Activated naive CD8-positive, alpha-beta T cell treated with anti-CD3 and anti-CD28 coated beads for 36 hours (primary cell): ENCODE measurements at regions not wholly inside any gene's neighbourhood (a gene's known extent, or its start where the extent isn't known, plus 50 kb on each side); places are given as distances from the start of the nearest gene placed in this dataset.
"Not testable (repeated sequence)": the region's sequence is repeated elsewhere in the genome, so short reads cannot be mapped to it uniquely, and the experiment has no call there.

ENCODE experiments used
- DNase-seq: peaks from one replicate; pipeline ENCODE4 v3.0.0; 2021
- H3K27ac Mint-ChIP-seq: one replicate; pipeline ENCODE4 v1.8.0; 2022; ENCODE audit warnings: mild to moderate bottlenecking, moderate library complexity, mixed read lengths
- H3K27me3 Mint-ChIP-seq: one replicate; pipeline ENCODE4 v1.8.0; 2022; ENCODE audit warnings: mild to moderate bottlenecking, mixed read lengths
- H3K36me3 Mint-ChIP-seq: one replicate; pipeline ENCODE4 v1.8.0; 2021; ENCODE audit warnings: mild to moderate bottlenecking, mixed read lengths
- H3K4me1 Mint-ChIP-seq: one replicate; pipeline ENCODE4 v1.8.0; 2021; ENCODE audit warnings: mixed read lengths
- H3K4me3 Mint-ChIP-seq: one replicate; pipeline ENCODE4 v1.8.0; 2022; ENCODE audit warnings: mild to moderate bottlenecking, moderate library complexity, mixed read lengths
- H3K9me3 Mint-ChIP-seq: one replicate; pipeline ENCODE4 v1.8.0; 2022; ENCODE audit warnings: mixed read lengths

DNA sequence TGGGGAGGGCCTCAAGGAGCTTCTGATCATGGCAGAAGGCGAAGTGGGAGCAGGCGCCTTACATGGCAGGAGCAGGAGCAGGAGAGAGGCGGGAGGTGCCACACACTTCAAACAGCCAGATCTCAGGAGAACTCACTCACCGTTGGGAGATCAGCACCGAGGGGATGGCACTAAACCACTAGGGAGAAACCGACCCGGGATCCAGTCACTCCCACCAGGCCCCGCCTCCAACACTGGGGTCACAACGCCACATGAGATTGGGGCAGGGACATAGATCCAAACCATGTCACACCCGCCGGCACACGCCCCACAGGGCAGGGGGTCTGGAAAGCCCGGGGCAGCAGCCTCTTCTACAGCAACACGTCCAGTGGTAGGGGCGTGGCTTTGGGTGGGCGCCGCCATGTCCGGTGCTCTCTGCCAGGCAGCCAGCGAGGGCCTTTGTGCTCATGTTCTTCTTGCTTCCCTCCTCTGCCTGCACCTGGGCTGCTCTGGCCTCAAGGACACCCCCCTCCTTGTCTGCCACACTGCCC is 233.8 kb upstream of the SHH start:
- no peaks in the 10 kb centered on the region for H3K4me1 Mint-ChIP-seq
- no peaks in the 10 kb centered on the region for H3K27me3 Mint-ChIP-seq
- H3K27ac Mint-ChIP-seq: no peak overlapping the region
- DNase-seq: no peak
- H3K9me3 Mint-ChIP-seq: peaks cover 3% of the 10 kb centered on the region
- H3K36me3 Mint-ChIP-seq: no peaks in the 10 kb centered on the region
- no peak overlapping the region for H3K4me3 Mint-ChIP-seq

DNA sequence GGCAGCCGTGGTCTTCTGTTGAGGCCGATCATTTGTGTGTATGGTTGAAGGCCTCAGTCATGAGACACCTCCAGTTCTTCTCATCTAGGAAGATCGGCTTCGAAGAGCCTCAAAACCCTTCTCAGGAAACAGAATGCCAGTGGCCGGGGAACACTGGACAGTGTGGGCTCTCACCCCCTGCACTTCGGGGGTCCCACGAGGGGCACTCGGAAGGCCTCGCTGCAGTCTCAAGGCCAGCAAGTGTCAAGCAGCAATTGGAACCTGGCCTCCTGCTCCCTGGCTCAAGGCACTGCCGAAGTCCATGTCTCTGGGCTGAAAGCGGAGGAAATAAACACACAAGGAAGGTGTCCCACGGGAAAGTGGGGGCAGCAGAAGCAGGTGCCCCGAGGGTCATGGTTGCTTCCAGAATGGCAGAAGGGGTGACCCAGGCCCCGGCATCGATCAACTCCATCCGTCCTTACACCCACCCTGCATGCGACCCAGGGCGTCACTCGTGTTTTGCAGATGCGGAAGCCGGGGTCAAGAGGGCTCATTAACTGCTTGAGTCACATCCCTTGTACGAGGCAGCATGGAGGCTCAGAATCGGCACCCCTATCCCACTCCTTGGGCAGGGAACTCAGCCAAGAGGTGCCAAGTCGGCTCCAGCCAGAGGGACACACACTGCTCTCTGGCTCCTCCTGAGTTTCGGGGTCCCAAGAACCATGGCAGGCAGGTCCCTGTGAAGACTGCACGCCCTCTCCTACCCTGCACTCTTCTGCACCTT is 231.3 kb upstream of the SHH start:
- H3K36me3 Mint-ChIP-seq: no peaks in the 10 kb centered on the region
- peaks cover 3% of the 10 kb centered on the region for H3K9me3 Mint-ChIP-seq
- no peaks in the 10 kb centered on the region for H3K27me3 Mint-ChIP-seq
- H3K4me1 Mint-ChIP-seq: no peaks in the 10 kb centered on the region
- no peak for DNase-seq
- H3K4me3 Mint-ChIP-seq: no peak overlapping the region
- no peak overlapping the region for H3K27ac Mint-ChIP-seq

DNA sequence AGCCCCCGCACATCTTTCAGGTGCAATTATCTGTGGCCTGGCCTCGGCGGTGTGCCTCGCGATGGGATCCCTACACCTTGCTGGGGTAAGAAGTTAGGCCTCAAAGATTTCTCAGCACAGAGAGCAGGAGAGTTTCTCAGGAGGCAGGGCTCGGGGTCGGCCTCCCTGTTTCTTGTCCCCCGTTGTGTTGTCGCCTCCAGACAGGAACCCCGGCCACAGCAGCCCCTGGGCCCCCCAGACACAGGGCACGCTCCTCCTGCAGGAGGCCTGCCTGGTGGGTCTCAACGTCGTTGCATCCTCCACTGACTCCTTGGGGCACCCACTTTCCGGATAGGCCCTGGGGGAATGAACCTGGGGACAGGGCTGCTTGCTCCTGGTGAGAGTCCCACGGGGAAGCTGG is 229.1 kb upstream of the SHH start:
- no peak for DNase-seq

DNA sequence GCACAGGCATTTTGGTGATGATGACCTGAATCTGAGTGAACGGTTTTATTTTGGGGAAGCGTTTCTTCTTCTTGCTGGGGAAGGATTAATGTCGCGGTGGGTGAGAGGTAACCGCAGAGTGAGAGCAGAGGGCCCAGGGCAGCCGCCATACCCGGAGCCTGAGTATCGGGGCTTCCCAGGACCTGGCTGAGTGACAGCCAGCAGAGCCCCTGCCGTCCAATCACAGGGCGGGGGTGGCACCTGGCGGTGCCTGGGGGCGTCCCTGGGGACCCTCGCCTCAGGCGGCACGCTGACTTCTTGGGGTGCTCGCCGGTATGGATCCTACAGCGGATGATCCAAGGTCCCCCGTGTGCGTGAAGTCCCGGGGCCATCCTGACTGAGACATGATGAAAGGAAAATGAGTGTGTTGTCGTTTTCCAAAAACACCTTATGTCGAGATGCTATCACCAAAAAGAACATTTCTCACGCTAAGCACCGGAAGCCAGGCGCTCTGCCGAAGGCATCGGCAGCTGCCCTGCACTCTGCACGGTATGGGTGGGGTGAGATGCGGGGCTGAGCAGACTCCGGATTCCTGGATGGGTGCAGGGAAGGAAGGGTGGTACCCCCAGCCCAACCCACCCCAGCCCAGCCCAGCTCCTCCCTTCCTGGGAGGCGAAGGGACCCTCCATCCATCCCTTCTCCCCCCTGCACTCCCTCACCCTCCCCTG is 227.9 kb upstream of the SHH start:
- no peak for DNase-seq
- H3K4me1 Mint-ChIP-seq: no peaks in the 10 kb centered on the region
- peaks cover 9% of the 10 kb centered on the region for H3K27me3 Mint-ChIP-seq
- no peak overlapping the region for H3K27ac Mint-ChIP-seq
- H3K9me3 Mint-ChIP-seq: no peaks in the 10 kb centered on the region
- no peaks in the 10 kb centered on the region for H3K36me3 Mint-ChIP-seq
- no peak overlapping the region for H3K4me3 Mint-ChIP-seq

More for the DNA sequence above, 229.1 kb upstream of the SHH start:
- no peaks in the 10 kb centered on the region for H3K4me1 Mint-ChIP-seq
- H3K4me3 Mint-ChIP-seq: no peak overlapping the region
- peaks cover 3% of the 10 kb centered on the region for H3K27me3 Mint-ChIP-seq
- H3K36me3 Mint-ChIP-seq: no peaks in the 10 kb centered on the region
- H3K9me3 Mint-ChIP-seq: no peaks in the 10 kb centered on the region
- H3K27ac Mint-ChIP-seq: no peak overlapping the region

DNA sequence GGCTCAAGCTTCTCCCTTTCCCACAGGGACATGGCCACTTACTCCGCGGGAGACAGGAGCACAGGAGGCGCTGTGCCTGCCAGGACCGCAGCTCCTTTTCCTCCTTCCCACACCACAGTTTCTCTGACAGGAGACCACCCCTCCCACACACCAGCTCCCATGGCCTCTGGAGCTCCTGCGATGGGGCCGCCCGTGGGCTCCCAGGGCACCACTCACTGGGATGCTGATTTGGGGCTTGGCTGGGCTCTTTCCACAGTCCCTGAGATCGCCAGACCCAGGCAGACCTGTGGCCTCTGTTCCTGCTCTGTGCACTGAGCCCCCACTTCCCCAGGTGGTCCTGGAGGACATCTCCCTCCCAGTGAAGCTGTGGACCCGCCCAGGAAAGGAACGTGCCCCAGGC is 226.9 kb upstream of the SHH start:
- H3K36me3 Mint-ChIP-seq: no peaks in the 10 kb centered on the region
- H3K27me3 Mint-ChIP-seq: peaks cover 9% of the 10 kb centered on the region
- no peak overlapping the region for H3K27ac Mint-ChIP-seq
- DNase-seq: no peak
- no peak overlapping the region for H3K4me3 Mint-ChIP-seq
- H3K9me3 Mint-ChIP-seq: no peaks in the 10 kb centered on the region
- H3K4me1 Mint-ChIP-seq: peaks cover 2% of the 10 kb centered on the region

DNA sequence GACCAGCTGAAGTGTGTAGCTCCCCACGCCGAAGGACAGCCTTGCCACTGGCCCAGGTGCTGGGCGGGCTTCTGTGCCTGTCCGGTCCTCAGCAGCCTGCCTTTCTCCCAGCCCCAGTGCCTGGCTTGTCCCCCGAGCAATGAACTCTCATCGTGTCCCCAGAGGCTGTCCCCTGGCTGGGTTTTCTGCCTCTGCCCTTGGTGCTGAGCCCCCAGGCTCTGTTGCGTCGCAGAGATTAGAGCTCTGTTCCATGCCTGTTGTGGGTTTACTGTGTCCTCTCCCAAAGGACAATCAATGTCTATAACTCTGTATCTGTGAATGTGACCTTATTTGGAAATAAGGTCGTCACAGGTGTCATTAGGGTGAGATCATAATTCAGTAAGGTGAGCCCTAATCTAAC is 226.1 kb upstream of the SHH start:
- DNase-seq: no peak
- Mint-ChIP-seq H3K9me3 (no peaks in the 10 kb centered on the region), H3K4me1 (peaks cover 2% of the 10 kb centered on the region), H3K27me3 (peaks cover 9% of the 10 kb centered on the region), H3K4me3 (no peak overlapping the region), H3K36me3 (no peaks in the 10 kb centered on the region), H3K27ac (no peak overlapping the region)

DNA sequence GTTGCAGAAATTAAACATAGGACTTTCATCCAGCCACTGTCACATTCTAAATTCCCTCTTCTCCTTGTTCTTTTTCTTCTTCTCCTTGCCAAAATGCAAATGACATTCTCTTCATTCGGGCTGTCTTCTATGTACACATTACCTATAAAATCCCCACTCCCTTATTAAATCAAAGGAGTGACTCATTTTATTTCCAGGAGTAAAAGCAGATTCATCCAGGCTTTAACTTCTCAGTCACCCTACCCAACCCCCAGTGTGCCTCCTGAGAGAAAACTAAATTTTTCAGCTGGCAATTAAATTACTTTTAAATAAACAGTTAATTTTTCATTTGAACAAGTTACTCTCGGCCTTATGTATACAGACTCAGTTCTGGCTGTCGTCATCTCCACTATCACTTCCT is 223.9 kb upstream of the SHH start:
- H3K36me3 Mint-ChIP-seq: no peaks in the 10 kb centered on the region
- peaks cover 2% of the 10 kb centered on the region for H3K4me1 Mint-ChIP-seq
- no peak overlapping the region for H3K27ac Mint-ChIP-seq
- peaks cover 11% of the 10 kb centered on the region for H3K9me3 Mint-ChIP-seq
- H3K27me3 Mint-ChIP-seq: peaks cover 9% of the 10 kb centered on the region
- no peak for DNase-seq
- no peak overlapping the region for H3K4me3 Mint-ChIP-seq

DNA sequence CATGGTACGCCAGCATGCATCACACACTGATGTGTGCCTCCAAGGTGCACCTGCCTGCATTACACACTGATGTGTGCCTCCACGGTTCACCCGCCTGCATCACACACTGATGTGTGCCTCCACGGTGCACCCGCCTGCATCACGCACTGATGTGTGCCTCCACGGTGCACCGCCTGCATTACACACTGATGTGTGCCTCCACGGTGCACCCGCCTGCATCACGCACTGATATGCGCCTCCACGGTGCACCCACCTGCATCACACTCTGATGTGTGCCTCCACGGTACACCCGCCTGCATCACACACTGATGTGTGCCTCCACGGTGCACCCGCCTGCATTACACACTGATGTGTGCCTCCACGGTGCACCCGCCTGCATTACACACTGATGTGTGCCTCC is 223.1 kb upstream of the SHH start:
- peaks cover 11% of the 10 kb centered on the region for H3K9me3 Mint-ChIP-seq
- not testable (repeated sequence) for H3K27me3 Mint-ChIP-seq, H3K27ac Mint-ChIP-seq, H3K4me3 Mint-ChIP-seq, DNase-seq, H3K36me3 Mint-ChIP-seq, H3K4me1 Mint-ChIP-seq

DNA sequence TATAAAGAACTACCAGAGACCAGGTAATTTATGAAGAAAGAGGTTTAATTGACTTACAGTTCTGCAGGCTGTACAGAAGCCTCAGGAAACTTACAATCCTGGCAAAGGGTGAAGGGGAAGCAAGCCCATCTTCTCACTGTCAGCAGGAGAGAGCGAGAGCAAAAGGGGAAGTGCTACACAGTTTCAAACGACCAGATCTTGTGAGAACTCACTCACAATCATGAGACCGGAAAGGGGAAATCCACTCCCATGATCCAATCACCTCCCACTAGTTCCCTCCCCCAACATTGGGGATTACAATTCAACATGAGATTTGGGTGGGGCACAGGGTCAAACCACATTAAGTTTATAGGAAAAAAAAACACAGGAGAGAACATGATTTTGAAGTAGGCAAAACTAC is 222.1 kb upstream of the SHH start:
- H3K9me3 Mint-ChIP-seq: peaks cover 11% of the 10 kb centered on the region
- peaks cover 2% of the 10 kb centered on the region for H3K4me1 Mint-ChIP-seq
- no peak for DNase-seq
- H3K4me3 Mint-ChIP-seq: no peak overlapping the region
- H3K27me3 Mint-ChIP-seq: peaks cover 9% of the 10 kb centered on the region
- no peak overlapping the region for H3K27ac Mint-ChIP-seq
- no peaks in the 10 kb centered on the region for H3K36me3 Mint-ChIP-seq

DNA sequence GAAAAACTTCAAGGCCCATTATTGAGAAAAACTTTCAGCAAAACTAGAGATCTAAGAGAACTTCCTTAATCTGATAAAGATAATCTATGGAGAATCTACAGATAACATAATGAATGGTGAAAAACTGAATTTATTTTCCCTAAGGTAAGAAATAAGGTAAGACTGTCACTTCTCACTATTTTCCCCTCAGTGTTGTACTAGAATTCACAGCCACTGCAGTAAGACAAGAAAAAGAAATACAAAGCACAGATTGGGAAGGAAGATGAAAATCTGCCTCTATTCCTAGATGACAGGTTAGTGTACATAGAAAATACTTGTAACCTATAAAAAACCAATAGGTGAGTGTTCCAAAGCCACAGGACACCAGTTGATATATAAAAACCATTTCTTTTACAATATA is 220.7 kb upstream of the SHH start:
- H3K27me3 Mint-ChIP-seq: peaks cover 9% of the 10 kb centered on the region
- no peak overlapping the region for H3K27ac Mint-ChIP-seq
- no peak for DNase-seq
- H3K4me3 Mint-ChIP-seq: no peak overlapping the region
- H3K36me3 Mint-ChIP-seq: no peaks in the 10 kb centered on the region
- H3K4me1 Mint-ChIP-seq: peaks cover 2% of the 10 kb centered on the region
- peaks cover 11% of the 10 kb centered on the region for H3K9me3 Mint-ChIP-seq

DNA sequence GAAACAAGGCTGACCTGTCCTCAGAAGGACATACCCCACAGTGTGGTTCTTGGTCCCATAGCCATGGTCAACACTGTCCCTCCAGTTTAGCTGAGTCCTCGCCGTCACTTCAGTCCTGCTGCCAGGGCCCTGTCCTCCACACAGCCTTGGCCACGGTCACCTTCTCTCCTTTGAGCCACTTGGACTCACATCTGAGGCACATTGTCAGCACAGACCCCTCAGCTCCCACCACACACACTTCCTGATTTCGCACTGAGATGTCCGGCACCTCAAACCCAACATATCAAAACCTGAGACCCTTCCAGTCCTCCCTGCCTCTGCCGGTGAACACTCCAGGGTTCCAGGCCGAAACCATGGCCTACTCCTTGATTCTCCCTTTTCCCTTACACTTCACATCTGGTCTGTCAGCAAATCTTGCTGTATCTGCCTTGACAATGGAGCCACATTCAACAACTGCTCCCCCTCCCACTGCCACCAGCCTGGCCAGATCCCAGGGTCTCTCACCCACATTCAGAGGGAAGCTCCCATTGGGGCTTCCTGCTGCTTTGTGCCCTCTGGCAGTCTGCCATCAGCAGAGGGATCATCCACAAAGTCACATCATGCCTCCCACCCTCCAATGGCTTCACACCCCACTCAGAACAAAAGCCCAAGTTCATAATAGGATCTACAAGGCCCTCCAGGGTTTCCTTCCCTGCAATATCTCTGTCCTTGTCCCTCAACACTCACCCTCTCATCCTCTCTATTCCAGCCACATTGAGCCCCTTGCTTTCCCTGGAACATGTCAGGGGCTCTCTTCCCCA is 219.6 kb upstream of the SHH start:
- Mint-ChIP-seq H3K27ac (no peak overlapping the region), H3K4me1 (peaks cover 2% of the 10 kb centered on the region), H3K36me3 (no peaks in the 10 kb centered on the region), H3K27me3 (peaks cover 9% of the 10 kb centered on the region), H3K4me3 (no peak overlapping the region), H3K9me3 (peaks cover 11% of the 10 kb centered on the region)
- DNase-seq: no peak

DNA sequence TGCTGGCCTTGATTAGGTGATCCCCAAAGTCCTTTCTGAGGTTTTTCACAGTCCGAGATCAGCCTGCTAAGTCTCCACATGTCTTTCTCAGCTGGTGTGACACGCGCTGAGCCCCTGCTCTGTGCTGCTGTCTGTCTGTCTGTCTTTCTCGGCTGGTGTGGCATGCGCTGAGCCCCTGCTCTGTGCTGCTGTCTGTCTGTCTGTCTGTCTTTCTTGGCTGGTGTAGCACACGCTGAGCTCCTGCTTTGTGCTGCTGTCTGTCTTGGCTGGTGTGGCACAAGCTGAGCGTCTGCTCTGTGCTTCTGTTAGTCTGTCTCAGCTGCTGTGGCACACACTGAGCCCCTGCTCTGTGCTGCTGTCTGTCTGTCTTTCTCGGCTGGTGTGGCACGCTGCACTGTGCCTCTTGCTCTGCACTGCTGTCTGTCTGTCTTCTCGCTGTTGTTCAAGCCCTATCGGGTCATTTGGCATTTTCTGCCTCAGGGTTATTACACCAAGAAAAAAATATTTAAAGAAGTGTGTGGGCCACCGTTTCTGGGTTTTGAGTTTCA is 217.3 kb upstream of the SHH start:
- Mint-ChIP-seq H3K27me3 (no peaks in the 10 kb centered on the region), H3K4me1 (peaks cover 1% of the 10 kb centered on the region), H3K36me3 (no peaks in the 10 kb centered on the region), H3K27ac (no peak overlapping the region), H3K9me3 (peaks cover 11% of the 10 kb centered on the region), H3K4me3 (no peak overlapping the region)
- DNase-seq: no peak

DNA sequence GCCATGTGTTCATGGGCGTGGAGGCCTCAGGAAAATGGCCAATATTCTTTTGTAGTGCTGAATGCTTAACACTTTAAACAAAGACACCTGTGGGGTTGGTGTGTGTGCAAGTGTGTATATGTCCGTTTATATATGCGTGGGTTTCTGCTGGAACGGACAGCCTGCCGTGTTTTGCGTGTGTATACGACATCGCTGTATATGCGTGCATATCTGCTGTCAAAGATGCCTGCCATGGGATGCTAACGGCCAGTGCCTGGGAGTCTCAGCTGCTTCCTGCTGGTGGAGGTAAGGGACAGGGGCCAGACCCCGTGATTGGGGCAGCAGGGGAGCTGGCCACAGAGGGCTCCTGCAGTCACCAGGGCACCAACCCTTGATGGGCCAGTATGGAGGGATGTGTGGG is 216.3 kb upstream of the SHH start:
- Mint-ChIP-seq H3K27me3 (no peaks in the 10 kb centered on the region), H3K4me1 (no peaks in the 10 kb centered on the region), H3K36me3 (no peaks in the 10 kb centered on the region), H3K27ac (no peak overlapping the region), H3K9me3 (peaks cover 11% of the 10 kb centered on the region), H3K4me3 (no peak overlapping the region)
- DNase-seq: no peak

DNA sequence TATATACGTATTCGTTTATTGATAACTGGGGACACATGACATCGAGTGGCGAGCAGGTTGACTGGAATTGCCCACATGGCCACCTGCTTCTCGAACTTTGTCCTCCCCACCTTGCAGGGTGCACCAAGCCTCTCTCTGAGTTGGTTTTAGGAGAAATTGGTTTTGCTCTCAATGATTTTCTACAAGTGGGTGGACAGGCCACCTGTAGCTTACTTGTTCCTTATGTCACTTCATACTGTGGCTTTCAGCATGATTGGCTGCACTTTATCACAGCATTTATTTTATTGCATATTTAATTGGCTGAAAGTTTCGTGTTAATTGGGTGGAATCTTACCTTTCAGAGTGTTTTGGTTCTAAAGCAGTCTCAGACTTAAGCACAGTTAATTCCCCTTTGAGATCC is 215.6 kb upstream of the SHH start:
- no peaks in the 10 kb centered on the region for H3K27me3 Mint-ChIP-seq
- DNase-seq: no peak
- H3K27ac Mint-ChIP-seq: no peak overlapping the region

DNA sequence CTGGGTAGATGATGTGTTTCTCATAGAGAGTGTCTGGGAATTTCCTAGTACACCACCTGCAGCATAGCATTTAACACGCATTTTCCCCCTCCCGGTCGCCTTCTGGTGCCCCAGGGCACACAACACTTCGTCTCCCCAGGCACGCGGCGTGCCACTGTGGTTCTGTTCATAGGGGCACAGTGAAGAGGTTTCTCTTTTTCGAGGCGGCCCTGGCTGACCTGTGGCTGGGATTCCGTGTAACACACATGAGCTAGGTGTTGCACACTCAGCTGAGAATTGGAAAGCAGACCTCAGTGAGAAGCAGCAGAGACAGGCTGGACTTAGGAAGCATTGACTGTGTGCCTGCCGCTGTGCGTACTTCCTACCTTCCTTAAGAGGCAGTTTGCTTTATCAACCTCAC is 214.3 kb upstream of the SHH start:
- H3K4me1 Mint-ChIP-seq: no peaks in the 10 kb centered on the region
- H3K4me3 Mint-ChIP-seq: no peak overlapping the region
- H3K27me3 Mint-ChIP-seq: no peaks in the 10 kb centered on the region
- no peak for DNase-seq
- H3K27ac Mint-ChIP-seq: no peak overlapping the region
- no peaks in the 10 kb centered on the region for H3K36me3 Mint-ChIP-seq
- no peaks in the 10 kb centered on the region for H3K9me3 Mint-ChIP-seq

More for the DNA sequence above, 215.6 kb upstream of the SHH start:
- Mint-ChIP-seq H3K4me3 (no peak overlapping the region), H3K36me3 (no peaks in the 10 kb centered on the region), H3K4me1 (no peaks in the 10 kb centered on the region), H3K9me3 (peaks cover 8% of the 10 kb centered on the region)
